GM19240 (cell line): ENCODE measurements at regions not wholly inside any gene's neighbourhood (a gene's known extent, or its start where the extent isn't known, plus 50 kb on each side); places are given as distances from the start of the nearest gene placed in this dataset.
A peak's percentile ranks its signal among the peaks of the same experiment; 100 is the strongest.
"Not testable (repeated sequence)": the region's sequence is repeated elsewhere in the genome, so short reads cannot be mapped to it uniquely, and the experiment has no call there.

ENCODE experiments used
- DNase-seq: peaks from one replicate; pipeline ENCODE4 v3.0.0; 2011; ENCODE audit warnings: low spot score; ENCODE audit not compliant: insufficient read length

GRCh38 chr16:73965591-73965990 is 331.0 kb upstream of the PSMD7 start:
- DNase-seq: no peak

- peak; percentile 9 for DNase-seq
Observed at GRCh38 chr16:73956587-73957494, 339.8 kb upstream of the PSMD7 start.

GRCh38 chr16:73955702-73956101 is 340.9 kb upstream of the PSMD7 start:
- no peak for DNase-seq

- DNase-seq: no peak
Observed at GRCh38 chr16:73955255-73955654, 341.4 kb upstream of the PSMD7 start.

- DNase-seq: no peak
Observed at GRCh38 chr16:73951481-73951880, 345.1 kb upstream of the PSMD7 start.

- DNase-seq: no peak
Observed at GRCh38 chr16:73949574-73950320, 346.9 kb upstream of the PSMD7 start.

- no peak for DNase-seq
Observed at GRCh38 chr16:73945631-73946030, 351.0 kb upstream of the PSMD7 start.

GRCh38 chr16:73943184-73943583 is 353.4 kb upstream of the PSMD7 start:
- not testable (repeated sequence) for DNase-seq

GRCh38 chr16:73940786-73941185 is 355.8 kb upstream of the PSMD7 start:
- not testable (repeated sequence) for DNase-seq

- no peak for DNase-seq
Observed at GRCh38 chr16:73923951-73924350, 372.7 kb upstream of the PSMD7 start.

GRCh38 chr16:73921295-73921694 is 375.3 kb upstream of the PSMD7 start:
- DNase-seq: no peak

GRCh38 chr16:73916829-73917594 is 379.6 kb upstream of the PSMD7 start:
- no peak for DNase-seq

- DNase-seq: no peak
Observed at GRCh38 chr16:73915935-73916334, 380.7 kb upstream of the PSMD7 start.

GRCh38 chr16:73915140-73915539 is 381.5 kb upstream of the PSMD7 start:
- DNase-seq: no peak

GRCh38 chr16:73912850-73913249 is 383.8 kb upstream of the PSMD7 start:
- DNase-seq: no peak

GRCh38 chr16:73912281-73912680 is 384.3 kb upstream of the PSMD7 start:
- DNase-seq: no peak

- no peak for DNase-seq
Observed at GRCh38 chr16:73909529-73910035, 387.0 kb upstream of the PSMD7 start.

GRCh38 chr16:73891129-73891542 is 405.5 kb upstream of the PSMD7 start:
- DNase-seq: no peak

GRCh38 chr16:73890186-73891128 is 406.2 kb upstream of the PSMD7 start:
- no peak for DNase-seq

GRCh38 chr16:73888840-73889490 is 407.6 kb upstream of the PSMD7 start:
- no peak for DNase-seq
